GM12878 (cell line): ENCODE measurements at regions not wholly inside any gene's neighbourhood (a gene's known extent, or its start where the extent isn't known, plus 50 kb on each side); places are given as distances from the start of the nearest gene placed in this dataset.

ENCODE experiments used
- ATAC-seq: fragments of 200-7000 bp; cut with Tn5 transposase; 3 replicates; pipeline ENCODE4 v1.9.1; 2020; ENCODE audit warnings: mild to moderate bottlenecking, moderate library complexity
- BruUV-seq: library from RNA; stranded (reverse); fragments of 400-500 nt; replicated peaks from 2 replicates; lab custom pipeline; 2021; lab: Mats Ljungman, UMichigan
- CTCF ChIA-PET: fragments of 300-600 bp; sonication (Branson Sonifier 250); formaldehyde crosslinking; extraction: SDS; loops from one replicate; lab custom pipeline; 2021; ENCODE audit warnings: inconsistent platforms; lab: Yijun Ruan, JAX
- POLR2A ChIA-PET: fragments of 350-600 bp; formaldehyde crosslinking; extraction: SDS; loops from one replicate; lab custom pipeline; 2021; ENCODE audit warnings: inconsistent platforms; lab: Charles Lee
- RAD21 ChIA-PET: fragments of 300-600 bp; sonication (Branson Sonifier 250); formaldehyde crosslinking; loops from one replicate; lab custom pipeline; 2023; ENCODE audit warnings: antibody characterized with exemption; ENCODE audit not compliant: unreplicated experiment; lab: Charles Lee
- SMC1A ChIA-PET: fragments of 300-600 bp; sonication (Branson Sonifier 250); formaldehyde crosslinking; loops from one replicate; lab custom pipeline; 2023; ENCODE audit not compliant: unreplicated experiment, uncharacterized antibody; lab: Charles Lee
- DNase-seq: peaks from one replicate; pipeline ENCODE4 v3.0.0-alpha.2; 2011; ENCODE audit warnings: low read depth, low spot score
- FAIRE-seq: peaks from 3 replicates; lab custom pipeline; 2011; peaks lifted over from hg19 to GRCh38; lab: Jason Lieb, UNC
- H2AFZ ChIP-seq: 2 replicates; pipeline ENCODE4 v1.6.0; 2011; ENCODE audit warnings: low read depth, low read length, control low read depth; ENCODE audit not compliant: control insufficient read depth
- H3K27ac ChIP-seq: 2 replicates; pipeline ENCODE4 v1.5.1; 2011; ENCODE audit warnings: control low read depth; ENCODE audit not compliant: control insufficient read depth, insufficient read depth
- H3K27me3 ChIP-seq, 2 experiments: replicated peaks in 1 of 2; 2 replicates each; pipeline versions ENCODE4 v1.6.0 to v1.6.1; 2011; ENCODE audit warnings: low read length in 1 of 2; ENCODE audit not compliant: control insufficient read depth in 2 of 2, insufficient read depth in 2 of 2
- H3K36me3 ChIP-seq, 2 experiments: 2 replicates each; pipeline ENCODE4 v1.5.1; 2011; ENCODE audit warnings: low read length in 1 of 2; ENCODE audit not compliant: control insufficient read depth in 2 of 2, insufficient read depth in 2 of 2
- H3K4me1 ChIP-seq: 2 replicates; pipeline ENCODE4 v1.6.1; 2011; ENCODE audit warnings: mild to moderate bottlenecking, low read length, moderate library complexity, mixed read lengths; ENCODE audit not compliant: control insufficient read depth, insufficient read depth
- H3K4me2 ChIP-seq: 2 replicates; pipeline ENCODE4 v1.6.0; 2011; ENCODE audit warnings: control low read depth; ENCODE audit not compliant: control insufficient read depth, insufficient read depth
- H3K4me3 ChIP-seq: fragments of 200-600 bp; sonication (generic); 2 replicates; pipeline ENCODE4 v1.5.1; 2016
- H3K79me2 ChIP-seq: 2 replicates; pipeline ENCODE4 v1.6.0; 2011; ENCODE audit warnings: low read length; ENCODE audit not compliant: control insufficient read depth, insufficient read depth
- H3K9ac ChIP-seq: 2 replicates; pipeline ENCODE4 v1.8.0; 2011; ENCODE audit warnings: low read length, control low read depth, mixed read lengths; ENCODE audit not compliant: control insufficient read depth, insufficient read depth
- H3K9me3 ChIP-seq: replicated peaks from 3 replicates; pipeline ENCODE4 v1.5.1; 2011; ENCODE audit warnings: mild to moderate bottlenecking, low read length; ENCODE audit not compliant: control insufficient read depth, insufficient read depth
- H4K20me1 ChIP-seq: 2 replicates; pipeline ENCODE4 v1.6.0; 2011; ENCODE audit not compliant: control insufficient read depth, insufficient read depth
- ASH2L ChIP-seq: fragments of 300-600, 200-600 bp; sonication (generic); IDR thresholded peaks from 2 replicates; pipeline ENCODE4 v1.6.1; 2017; ENCODE audit warnings: low read depth, mild to moderate bottlenecking, borderline replicate concordance
- BCL3 ChIP-seq: IDR thresholded peaks from 2 replicates; pipeline ENCODE4 v1.6.1; 2011; ENCODE audit warnings: borderline replicate concordance, low read depth, mild to moderate bottlenecking, moderate library complexity, low read length; ENCODE audit not compliant: insufficient read depth, poor library complexity, severe bottlenecking
- E4F1 ChIP-seq: fragments of 450-650 bp; IDR thresholded peaks from 2 replicates; pipeline ENCODE4 v1.6.1; 2018; ENCODE audit warnings: borderline replicate concordance, mild to moderate bottlenecking; ENCODE audit not compliant: partially characterized antibody
- FOXK2 ChIP-seq: fragments of 450-650 bp; IDR thresholded peaks from 2 replicates; pipeline ENCODE4 v1.6.1; 2017; ENCODE audit warnings: mild to moderate bottlenecking, moderate library complexity
- IKZF2 ChIP-seq, 2 experiments: fragments of 450-650 bp; IDR thresholded peaks; 2 replicates each; pipeline ENCODE4 v1.6.1; 2017; ENCODE audit warnings: mild to moderate bottlenecking in 2 of 2, moderate library complexity in 2 of 2
- JUND ChIP-seq: IDR thresholded peaks from 2 replicates; pipeline ENCODE4 v1.6.1; 2012; ENCODE audit warnings: low read depth, mild to moderate bottlenecking, low read length, improper control_type of control experiment, moderate library complexity
- RBBP5 ChIP-seq: fragments of 200-600 bp; sonication (generic); conservative IDR thresholded peaks from 2 replicates; pipeline ENCODE4 v1.6.1; 2016
- RELA ChIP-seq: fragments of 450-650 bp; IDR thresholded peaks from 2 replicates; pipeline ENCODE4 v1.8.0; 2014; ENCODE audit warnings: borderline replicate concordance; ENCODE audit not compliant: partially characterized antibody
- SMC3 ChIP-seq: IDR thresholded peaks from 2 replicates; pipeline ENCODE4 v1.6.1; 2011; ENCODE audit warnings: low read length, improper control_type of control experiment, borderline replicate concordance
- SUZ12 ChIP-seq: fragments of 200-600 bp; sonication (generic); IDR thresholded peaks from one replicate; pipeline ENCODE4 v1.6.1; 2018; ENCODE audit warnings: antibody characterized with exemption, mild to moderate bottlenecking; ENCODE audit not compliant: unreplicated experiment
- TCF3 ChIP-seq: IDR thresholded peaks from 2 replicates; pipeline ENCODE4 v1.6.1; 2012; ENCODE audit warnings: low read depth, mild to moderate bottlenecking, low read length, borderline replicate concordance; ENCODE audit not compliant: insufficient read depth
- ZBTB33 ChIP-seq: fragments of 450-650 bp; IDR thresholded peaks from 2 replicates; pipeline ENCODE4 v1.6.1; 2017; ENCODE audit warnings: mild to moderate bottlenecking
- ZBTB4 ChIP-seq: fragments of 450-650 bp; formaldehyde crosslinking; IDR thresholded peaks from 2 replicates; pipeline ENCODE4 v1.4.0; 2022; ENCODE audit warnings: mild to moderate bottlenecking, moderate library complexity
- ZNF384 ChIP-seq: IDR thresholded peaks from 2 replicates; pipeline ENCODE4 v1.6.1; 2012; ENCODE audit warnings: low read depth, mild to moderate bottlenecking, low read length, improper control_type of control experiment, borderline replicate concordance
- WGBS: methylation state at CpG from one replicate; pipeline ENCODE4 v1.1.6; 2016; ENCODE audit warnings: low lambda C conversion rate; ENCODE audit not compliant: insufficient replicate concordance, insufficient coverage; ENCODE audit errors: missing lambda C conversion rate; 5-methylcytosine and 5-hydroxymethylcytosine counted together
- in situ Hi-C: fragments of 300-500 bp; cut with MboI; formaldehyde crosslinking; loops from 9 replicates; pipeline ENCODE4 v1.14.3; 2018; ENCODE audit warnings: mixed read lengths
- intact Hi-C: fragments of 100-400 bp; cut with micrococcal nuclease; formaldehyde crosslinking; loops from one replicate; pipeline ENCODE4 v1.14.2; 2022; ENCODE audit not compliant: unreplicated experiment

DNA sequence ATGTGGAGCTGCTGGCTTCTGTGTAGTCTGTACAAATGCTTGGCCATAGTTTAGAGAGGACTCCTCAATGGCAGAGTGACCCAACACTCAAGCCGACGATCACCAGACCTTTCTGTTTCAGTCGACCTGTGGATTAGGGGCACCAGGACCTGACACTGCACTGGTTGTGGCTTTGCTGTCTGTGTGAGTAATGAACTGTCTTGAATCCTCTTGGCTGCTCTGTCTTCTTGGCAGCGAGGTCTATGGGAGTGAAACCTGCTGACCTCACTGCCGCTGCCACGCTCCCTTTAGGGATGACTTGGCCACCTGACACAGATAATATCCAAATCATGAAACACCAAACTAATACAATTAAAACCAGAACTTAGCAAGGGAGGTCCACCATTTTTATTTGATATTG is 83.5 kb upstream of the C14orf180 start:
- intact Hi-C loops: no loop called here
- no peak overlapping the region for H3K9ac ChIP-seq
- H4K20me1 ChIP-seq: no peaks in the 10 kb centered on the region
- in situ Hi-C loops: no loop called here
- H3K27ac ChIP-seq: no peak overlapping the region
- H3K4me2 ChIP-seq: no peak overlapping the region
- SMC1A ChIA-PET: no interaction called here
- DNase-seq: no peak
- RAD21 ChIA-PET: no interaction called here
- H3K4me3 ChIP-seq: no peak overlapping the region
- H3K9me3 ChIP-seq: no peaks in the 10 kb centered on the region; the same call in 2 of the 3 replicates
- ATAC-seq: peak; percentile 15; the same call in 1 of the 3 replicates
- no peak for FAIRE-seq
- CTCF ChIA-PET: no interaction called here
- H3K79me2 ChIP-seq: no peaks in the 10 kb centered on the region
- 34% methylated on average over 6 of the region's 6 CpGs for WGBS
- no peaks in the 10 kb centered on the region; a peak in 1 of 4 replicates for H3K27me3 ChIP-seq
- POLR2A ChIA-PET: no interaction called here
- no peaks in the 10 kb centered on the region for H3K4me1 ChIP-seq
- no peak overlapping the region for H2AFZ ChIP-seq
- H3K36me3 ChIP-seq: no peaks in the 10 kb centered on the region
- BruUV-seq: no TSS peak
- TF ChIP-seq ZNF384 (no peak), TCF3 (no peak), E4F1 (no peak), RELA (no peak), FOXK2 (no peak), ZBTB33 (no peak), ZBTB4 (CRISPR knock-in tag) (no peak), IKZF2 (IDR thresholded peaks at IDR 0.05) (no peak), RBBP5 (no peak), ASH2L (no peak), JUND (no peak), SUZ12 (no peak), BCL3 (no peak), SMC3 (no peak)
